SKM-1 treated with dmso at 0.1 percent for 144 hours (cell line): ENCODE measurements at regions not wholly inside any gene's neighbourhood (a gene's known extent, or its start where the extent isn't known, plus 50 kb on each side); places are given as distances from the start of the nearest gene placed in this dataset.

ENCODE experiments used
- DNase-seq: peaks from one replicate; lab custom pipeline; 2025; ENCODE audit not compliant: unreplicated experiment; lab: John Stamatoyannopoulos, UW

DNA sequence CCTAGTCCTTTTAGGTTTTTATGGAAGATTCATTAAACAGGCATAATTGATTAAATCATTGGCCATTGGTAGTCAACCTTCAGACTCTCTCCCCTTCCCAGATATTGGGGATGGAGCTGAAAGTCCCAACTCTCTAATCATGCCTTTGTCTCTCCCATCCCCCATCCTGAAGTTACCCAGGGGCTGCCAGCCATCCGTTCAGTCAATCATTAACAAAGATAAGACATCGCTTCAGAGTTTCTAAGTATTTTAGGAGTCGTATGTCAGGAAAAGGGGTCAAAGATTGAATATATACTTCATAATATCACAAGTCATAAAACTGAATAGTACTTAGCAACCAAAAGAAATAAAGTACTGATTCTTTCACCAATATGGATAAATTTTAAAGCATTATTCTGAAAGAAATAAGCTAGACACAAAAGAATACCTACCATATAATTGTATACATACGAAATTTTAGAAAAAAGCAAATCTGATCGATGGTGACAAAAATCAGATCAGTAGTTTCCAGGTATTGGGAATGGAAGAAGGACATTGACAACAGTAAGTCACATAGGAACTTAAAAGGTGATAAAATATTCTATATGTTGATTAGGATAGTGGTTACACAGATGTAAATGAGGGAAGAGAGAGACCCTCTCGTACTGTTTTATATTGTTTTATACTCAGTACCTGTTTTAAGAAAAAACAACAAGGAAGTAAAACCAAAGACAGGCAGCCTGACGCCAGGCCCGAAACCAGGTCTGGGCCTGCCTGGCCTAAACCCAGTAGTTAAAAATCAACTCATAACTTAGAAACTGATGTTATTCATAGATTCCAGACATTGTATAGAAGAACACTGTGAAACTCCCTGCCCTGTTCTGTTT is 414.4 kb downstream of the DAD1 start:
- DNase-seq, result no peak

- DNase-seq, result no peak
Observed at GRCh38 chr14:22168092-22168955, 420.7 kb downstream of the DAD1 start.

GRCh38 chr14:22164616-22165015 is 424.4 kb downstream of the DAD1 start:
- DNase-seq, result no peak

- DNase-seq, result no peak
Observed at GRCh38 chr14:22163051-22163450, 426.0 kb downstream of the DAD1 start.

GRCh38 chr14:22159957-22160356 is 429.1 kb downstream of the DAD1 start:
- DNase-seq, result no peak

DNA sequence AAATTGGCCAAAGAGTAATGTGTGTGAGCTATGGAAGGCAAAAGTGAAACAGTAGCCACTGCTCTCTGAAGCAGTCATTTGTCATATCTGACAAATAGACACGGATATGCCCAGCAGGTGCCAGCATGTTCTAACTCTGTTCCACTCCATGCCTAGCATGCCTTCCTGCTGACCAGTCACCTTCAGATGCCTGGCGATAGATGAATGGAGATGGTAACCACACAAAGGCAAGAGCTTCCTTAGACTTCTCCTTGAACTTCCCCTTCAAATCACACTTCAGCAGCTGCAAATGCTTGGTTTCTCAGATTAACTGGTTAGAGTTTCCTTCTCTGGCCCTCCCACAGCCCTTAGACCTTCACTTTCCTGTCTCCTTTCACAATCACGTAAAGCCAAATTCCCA is 429.9 kb downstream of the DAD1 start:
- DNase-seq, result peak; percentile 1

DNA sequence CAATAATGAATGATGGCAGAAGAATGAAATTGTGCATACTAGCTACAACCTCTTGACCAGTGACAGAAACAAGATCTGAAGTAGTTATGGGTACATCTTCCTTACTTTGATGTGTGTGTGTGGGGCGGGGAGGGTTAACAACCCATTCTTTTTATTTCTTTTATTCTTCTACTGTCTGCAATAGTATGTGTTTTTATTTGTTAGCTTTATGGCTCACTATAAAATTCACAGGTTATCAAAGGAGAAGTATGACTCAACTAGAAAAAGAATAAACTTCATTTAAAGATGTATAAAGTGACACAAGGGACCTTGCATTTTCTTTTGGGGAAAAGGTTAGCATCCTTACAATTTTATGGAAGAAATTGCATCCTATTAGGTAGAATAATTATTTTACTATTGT is 430.5 kb downstream of the DAD1 start:
- DNase-seq, result no peak

DNA sequence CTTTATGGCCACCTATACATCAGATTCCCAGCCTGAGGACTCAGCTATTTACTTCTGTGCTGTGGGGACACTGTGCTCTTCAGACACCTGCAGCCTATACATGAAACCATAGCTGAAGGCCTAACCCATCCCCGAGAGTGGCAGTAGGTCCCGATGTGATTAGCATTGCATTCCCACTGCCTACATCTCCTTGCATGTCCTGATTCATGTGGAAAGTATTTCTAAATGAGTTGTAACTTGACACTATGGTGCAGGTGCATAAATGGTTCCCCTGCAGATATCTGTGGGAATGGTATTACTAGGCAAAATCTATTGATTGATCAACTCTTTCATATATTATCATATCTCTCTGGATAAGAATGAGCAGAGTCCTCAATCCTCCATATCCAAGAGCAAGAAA is 433.5 kb downstream of the DAD1 start:
- no peak for DNase-seq

DNA sequence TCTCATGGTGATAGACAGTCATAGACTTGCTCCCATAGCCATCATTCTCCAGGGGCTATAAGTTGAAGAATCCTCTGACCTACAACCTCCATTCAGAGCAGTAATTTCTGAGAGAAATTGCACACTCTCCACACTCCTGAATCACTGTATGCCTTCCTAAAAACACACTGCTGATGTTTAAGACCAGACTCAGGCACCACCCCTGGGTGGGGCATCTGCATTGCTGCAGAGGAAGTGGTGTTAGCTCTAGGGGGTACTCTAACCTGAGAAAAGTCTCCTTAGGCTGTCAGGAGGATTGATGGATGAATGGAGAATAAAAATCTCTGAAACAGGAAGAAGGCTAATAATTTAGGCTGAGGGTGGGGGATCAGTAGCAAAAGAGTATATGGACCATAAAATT is 436.1 kb downstream of the DAD1 start:
- DNase-seq, result no peak

DNA sequence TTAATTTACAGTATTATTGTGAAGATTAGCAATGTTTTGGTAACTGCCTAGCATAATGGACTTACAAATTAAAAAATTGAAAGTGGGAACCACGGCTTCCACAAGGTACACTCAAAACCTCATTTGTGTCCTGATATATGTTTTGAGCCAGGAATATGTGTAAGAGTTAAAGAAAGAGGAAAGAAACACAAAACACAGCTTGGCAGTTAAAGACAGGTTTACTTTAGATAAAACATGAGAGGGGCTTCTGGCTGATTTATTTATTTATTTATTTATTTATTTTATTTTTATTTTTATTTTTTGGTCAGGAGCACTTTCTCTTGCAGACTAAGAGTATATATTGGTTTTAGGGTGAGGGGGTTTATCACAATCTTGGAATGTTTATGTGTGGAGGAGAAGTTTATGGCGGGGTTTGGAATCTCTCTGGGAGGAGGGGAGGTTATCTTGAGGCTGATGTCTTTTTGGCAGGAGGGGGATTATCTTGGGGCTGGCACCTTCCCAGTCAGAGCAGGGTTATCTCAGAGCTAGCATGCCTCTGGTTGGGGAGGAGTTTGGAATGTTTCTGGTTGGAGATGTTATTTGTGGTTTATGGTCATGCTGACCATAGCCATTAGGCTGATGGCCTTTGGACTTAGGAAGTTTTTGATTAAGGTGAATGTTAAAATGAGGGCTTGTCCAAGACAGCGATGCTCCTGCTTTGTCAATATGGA is 436.7 kb downstream of the DAD1 start:
- DNase-seq, result no peak

- no peak for DNase-seq
Observed at GRCh38 chr14:22151121-22151520, 437.9 kb downstream of the DAD1 start.

- no peak for DNase-seq
Observed at GRCh38 chr14:22149058-22149457, 440.0 kb downstream of the DAD1 start.

DNA sequence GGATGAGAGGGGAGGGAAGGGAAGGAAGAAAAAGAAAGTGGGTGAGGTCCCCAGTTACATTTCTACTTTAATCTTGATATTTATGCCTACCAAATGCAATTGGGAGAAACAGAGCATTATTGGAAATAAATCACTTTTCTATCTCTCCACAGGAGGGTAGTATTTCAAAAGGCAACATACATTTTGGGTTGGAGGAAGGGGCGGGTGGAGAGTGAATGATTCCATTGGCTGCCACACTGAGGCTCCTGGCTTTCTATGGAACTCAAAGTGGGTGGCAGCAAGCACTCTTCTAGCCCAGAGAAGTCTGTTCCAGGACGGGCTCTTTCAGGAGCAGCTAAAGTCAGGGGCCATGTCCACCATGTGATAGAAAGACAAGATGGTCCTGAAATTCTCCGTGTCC is 441.3 kb downstream of the DAD1 start:
- DNase-seq, result no peak

DNA sequence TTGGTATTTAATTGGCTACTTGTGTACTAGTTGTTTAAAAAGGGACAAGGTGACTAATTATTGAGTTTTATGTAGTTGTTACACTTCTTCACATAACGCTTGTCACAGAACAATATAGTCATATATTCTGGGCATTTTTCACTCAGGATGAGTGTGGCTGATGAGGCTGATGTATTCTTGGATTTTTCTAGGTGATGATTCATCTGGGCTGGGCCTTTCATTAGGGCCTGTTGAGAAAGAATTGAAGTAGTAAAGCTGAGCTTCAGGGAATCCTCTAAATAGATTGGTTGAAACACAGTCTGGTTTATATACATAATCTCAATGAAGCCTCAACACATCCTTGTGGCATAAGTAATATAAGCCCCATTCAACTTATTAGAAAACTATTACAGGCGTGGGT is 445.7 kb downstream of the DAD1 start:
- DNase-seq, result no peak

DNA sequence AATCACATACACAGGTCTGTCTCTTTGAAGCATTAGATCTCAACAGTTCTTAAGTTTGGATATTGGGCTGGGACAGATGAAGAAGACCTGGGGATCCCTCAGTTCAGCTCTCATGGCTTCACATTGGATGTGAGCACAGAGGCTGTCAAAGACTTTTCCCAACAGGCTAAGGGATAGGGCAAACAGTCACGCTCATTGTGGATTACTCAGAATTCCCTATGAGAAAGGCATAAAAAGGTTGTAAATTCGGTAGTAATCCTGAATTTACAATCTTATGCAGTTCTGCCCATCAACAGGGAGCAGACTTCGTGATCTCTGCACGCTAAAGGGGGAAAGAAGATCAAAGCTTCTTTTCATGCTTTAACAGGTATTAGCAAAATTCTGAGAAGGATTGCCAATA is 448.4 kb downstream of the DAD1 start:
- DNase-seq, result no peak

GRCh38 chr14:22131749-22132476 is 457.1 kb downstream of the DAD1 start:
- DNase-seq, result no peak

- DNase-seq, result no peak
Observed at GRCh38 chr14:22124073-22124613, 450.5 kb upstream of the OR4E1 start.

DNA sequence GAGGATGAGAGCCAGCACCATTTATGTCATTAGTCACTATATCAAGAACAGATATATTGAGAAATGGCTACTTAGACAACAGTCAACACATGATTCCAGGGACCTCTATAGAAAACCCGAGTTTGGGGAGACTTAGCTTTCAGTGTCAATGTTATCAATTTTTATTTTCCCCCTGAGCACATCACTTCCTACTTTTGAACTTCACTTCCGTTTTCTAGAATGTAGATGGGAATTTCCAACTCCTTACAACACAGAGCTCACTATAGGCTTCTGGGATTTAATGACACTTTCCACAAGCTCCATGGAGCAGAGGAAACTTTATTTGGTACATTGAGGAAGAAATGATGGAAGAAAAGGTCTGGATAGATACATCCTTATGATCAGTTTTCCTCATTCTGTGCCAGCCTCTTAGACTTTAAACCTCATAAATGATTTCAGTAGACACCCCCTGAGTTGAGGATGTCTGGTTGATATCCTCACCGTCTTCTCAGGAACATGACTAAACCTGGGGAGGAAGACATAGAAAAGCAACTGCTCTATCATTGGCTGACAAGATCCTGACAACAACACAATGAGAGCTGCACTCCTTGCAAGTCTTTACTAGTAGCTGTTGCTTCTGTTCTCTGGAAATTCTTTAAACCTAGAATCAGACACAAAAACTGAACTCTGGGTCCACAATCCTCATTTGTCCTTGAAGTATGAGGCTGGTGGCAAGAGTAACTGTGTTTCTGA is 449.4 kb upstream of the OR4E1 start:
- DNase-seq, result no peak

- no peak for DNase-seq
Observed at GRCh38 chr14:22122227-22122818, 448.7 kb upstream of the OR4E1 start.
